Spinal cord (tissue), 9 donors: ENCODE measurements at regions not wholly inside any gene's neighbourhood (a gene's known extent, or its start where the extent isn't known, plus 50 kb on each side); places are given as distances from the start of the nearest gene placed in this dataset.
A peak's percentile ranks its signal among the peaks of the same experiment; 100 is the strongest.

Experiments
- DNase-seq, 6 donors: peaks; one replicate each; pipeline versions ENCODE4 v3.0.0 to v3.0.0-alpha.2; 2013 to 2015; ENCODE audit warnings: low spot score in 6 of 6, low read depth in 4 of 6
- H3K27ac ChIP-seq: one replicate; pipeline ENCODE4 v1.5.1; 2013; ENCODE audit warnings: low read depth, low read length, control low read depth
- H3K27me3 ChIP-seq: one replicate; pipeline ENCODE4 v1.6.1; 2013; ENCODE audit warnings: low read length; ENCODE audit not compliant: control insufficient read depth, insufficient read depth
- H3K36me3 ChIP-seq: one replicate; pipeline ENCODE4 v1.6.1; 2013; ENCODE audit warnings: low read length; ENCODE audit not compliant: control insufficient read depth, insufficient read depth
- H3K4me1 ChIP-seq: one replicate; pipeline ENCODE4 v1.6.1; 2013; ENCODE audit warnings: low read length; ENCODE audit not compliant: control insufficient read depth, insufficient read depth
- H3K4me3 ChIP-seq: one replicate; pipeline ENCODE4 v1.5.1; 2013; ENCODE audit warnings: low read depth, low read length, control low read depth
- H3K9me3 ChIP-seq: one replicate; pipeline ENCODE4 v1.6.1; 2013; ENCODE audit warnings: low read length; ENCODE audit not compliant: control insufficient read depth, insufficient read depth
- WGBS: methylation state at CpG from one replicate; pipeline ENCODE4 v1.1.5; 2013; ENCODE audit warnings: missing lambda C conversion rate; ENCODE audit not compliant: insufficient coverage; 5-methylcytosine and 5-hydroxymethylcytosine counted together
- donor health status: healthy.

DNA sequence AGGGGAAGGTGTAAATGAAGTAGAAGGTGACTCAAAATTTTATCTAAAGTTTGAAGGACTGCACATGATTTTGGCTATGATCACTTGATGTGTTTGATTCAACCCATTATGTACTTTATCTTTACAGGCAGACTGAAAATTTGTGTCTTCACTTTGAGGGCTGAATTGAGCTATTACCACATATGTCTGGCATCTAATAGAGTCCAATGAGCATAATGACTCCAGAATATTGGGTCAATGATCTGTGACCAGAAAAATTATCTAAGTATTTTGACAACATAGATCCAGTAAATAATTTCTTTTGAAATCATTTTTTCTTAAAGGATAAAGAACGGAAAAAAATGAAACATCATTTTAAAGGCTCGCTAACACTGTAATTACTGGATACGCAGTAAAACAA is 2810.0 kb downstream of the PCDH9 start:
- H3K27me3 ChIP-seq, result no peaks in the 10 kb centered on the region
- no peak overlapping the region for H3K4me3 ChIP-seq
- no peaks in the 10 kb centered on the region for H3K9me3 ChIP-seq
- no CpG with 5 or more reads among the region's 3 CpGs for WGBS
- H3K27ac ChIP-seq, result no peak overlapping the region
- no peak for DNase-seq
- H3K36me3 ChIP-seq, result no peaks in the 10 kb centered on the region
- no peaks in the 10 kb centered on the region for H3K4me1 ChIP-seq

DNA sequence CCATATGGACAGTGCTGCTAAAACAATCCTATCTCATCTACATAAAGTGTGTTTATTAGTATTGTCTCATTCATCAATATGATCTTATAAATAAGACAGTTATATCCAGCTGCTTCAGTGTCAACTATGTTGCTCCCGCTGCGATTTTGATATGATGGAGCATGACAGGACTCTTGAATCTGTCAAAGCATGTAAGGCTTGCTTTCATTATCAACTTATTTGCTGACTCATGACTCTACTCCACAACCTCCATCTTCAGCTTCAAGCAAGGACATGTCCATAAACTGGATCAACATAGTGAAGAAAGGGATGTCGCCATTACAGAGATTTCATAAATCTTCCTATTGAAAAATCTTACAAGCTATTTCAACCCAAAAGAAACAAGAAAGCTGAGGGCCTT is 2812.6 kb downstream of the PCDH9 start:
- 100% methylated on average over 2 of the region's 3 CpGs for WGBS
- Histone ChIP-seq H3K4me3 (no peak overlapping the region), H3K4me1 (no peaks in the 10 kb centered on the region), H3K27me3 (no peaks in the 10 kb centered on the region), H3K27ac (no peak overlapping the region), H3K36me3 (no peaks in the 10 kb centered on the region), H3K9me3 (no peaks in the 10 kb centered on the region)
- no peak for DNase-seq

GRCh38 chr13:64414381-64414780 is 2815.8 kb downstream of the PCDH9 start:
- no peaks in the 10 kb centered on the region for H3K4me1 ChIP-seq
- H3K4me3 ChIP-seq, result no peak overlapping the region
- H3K9me3 ChIP-seq, result no peaks in the 10 kb centered on the region
- H3K36me3 ChIP-seq, result no peaks in the 10 kb centered on the region
- no peaks in the 10 kb centered on the region for H3K27me3 ChIP-seq
- H3K27ac ChIP-seq, result no peak overlapping the region
- no peak for DNase-seq

- no peaks in the 10 kb centered on the region for H3K27me3 ChIP-seq
- H3K9me3 ChIP-seq, result no peaks in the 10 kb centered on the region
- H3K4me3 ChIP-seq, result no peak overlapping the region
- DNase-seq, result no peak
- H3K36me3 ChIP-seq, result no peaks in the 10 kb centered on the region
- H3K4me1 ChIP-seq, result no peaks in the 10 kb centered on the region
- no peak overlapping the region for H3K27ac ChIP-seq
Observed at GRCh38 chr13:64413529-64413928, 2816.6 kb downstream of the PCDH9 start.

DNA sequence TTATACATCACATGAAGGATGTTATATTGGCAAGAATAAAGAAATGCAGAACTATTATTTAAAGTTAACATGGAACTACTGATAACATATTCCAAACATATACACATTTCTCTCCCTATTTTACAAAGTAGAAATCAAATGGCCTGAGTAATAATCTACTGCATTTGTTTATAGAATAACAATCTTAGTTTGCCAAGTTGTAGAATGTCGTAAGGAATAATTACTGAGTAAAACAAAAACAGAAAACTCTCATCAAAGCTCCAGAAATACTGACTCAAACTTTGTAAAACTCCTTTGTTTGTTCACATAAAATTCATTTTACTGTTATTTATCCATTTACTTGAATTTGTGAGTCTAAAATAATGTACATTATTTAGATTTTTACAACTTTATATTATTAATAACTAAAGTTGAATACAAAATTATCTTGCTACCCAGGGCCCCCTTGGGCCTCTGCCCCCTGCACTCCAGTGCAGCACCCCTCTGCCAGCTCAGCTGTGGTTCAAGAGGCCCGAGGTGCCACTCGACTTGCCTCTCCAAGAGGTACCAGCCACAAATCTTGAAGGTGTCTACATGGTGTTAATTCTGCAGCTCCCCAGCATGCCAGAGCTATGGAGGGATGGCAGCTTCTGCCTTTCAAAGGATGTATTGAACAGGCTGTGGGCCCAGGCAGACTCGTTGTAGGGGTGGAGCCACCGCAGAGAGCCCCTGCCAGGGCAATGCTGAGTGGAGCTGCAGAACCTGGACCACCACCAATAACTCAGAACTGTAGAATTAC is 2819.7 kb downstream of the PCDH9 start:
- no peaks in the 10 kb centered on the region for H3K36me3 ChIP-seq
- H3K4me3 ChIP-seq, result no peak overlapping the region
- no peaks in the 10 kb centered on the region for H3K4me1 ChIP-seq
- H3K9me3 ChIP-seq, result no peaks in the 10 kb centered on the region
- no peaks in the 10 kb centered on the region for H3K27me3 ChIP-seq
- no peak overlapping the region for H3K27ac ChIP-seq
- whole genome bisulfite sequencing, result 91% methylated on average over 3 of the region's 5 CpGs
- no peak for DNase-seq

DNA sequence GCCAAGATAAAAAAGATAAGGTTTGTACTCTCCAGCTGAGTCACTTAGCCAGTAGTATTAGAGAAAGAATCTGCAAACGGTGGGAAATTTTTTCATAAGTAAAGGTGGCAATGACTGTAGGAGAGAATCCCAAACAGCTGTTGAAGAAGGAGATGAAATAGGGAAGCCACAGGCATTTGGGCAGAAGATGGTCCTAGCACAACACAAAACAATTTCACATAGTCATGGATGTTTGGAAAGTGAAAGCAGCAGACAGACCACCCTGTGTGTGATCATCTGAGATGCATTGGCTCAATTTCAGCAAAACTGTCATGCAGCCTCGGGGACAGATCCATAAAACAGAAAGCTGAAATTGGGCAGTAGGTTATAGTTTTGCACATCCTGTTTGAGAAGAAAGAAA is 2832.4 kb downstream of the PCDH9 start:
- Histone ChIP-seq H3K36me3 (no peaks in the 10 kb centered on the region), H3K9me3 (no peaks in the 10 kb centered on the region), H3K4me3 (no peak overlapping the region), H3K27me3 (no peaks in the 10 kb centered on the region), H3K4me1 (no peaks in the 10 kb centered on the region), H3K27ac (no peak overlapping the region)
- WGBS, result 67% methylated on average over 1 of the region's 2 CpGs
- DNase-seq, result peak in 2 of 6 donors; percentile 7 to 16

- Histone ChIP-seq H3K9me3 (no peaks in the 10 kb centered on the region), H3K4me1 (no peaks in the 10 kb centered on the region), H3K4me3 (no peak overlapping the region), H3K27me3 (no peaks in the 10 kb centered on the region), H3K27ac (no peak overlapping the region), H3K36me3 (no peaks in the 10 kb centered on the region)
- WGBS, result no CpG with 5 or more reads among the region's 1 CpG
- DNase-seq, result no peak
Observed at GRCh38 chr13:64377606-64378005, 2852.5 kb downstream of the PCDH9 start.

DNA sequence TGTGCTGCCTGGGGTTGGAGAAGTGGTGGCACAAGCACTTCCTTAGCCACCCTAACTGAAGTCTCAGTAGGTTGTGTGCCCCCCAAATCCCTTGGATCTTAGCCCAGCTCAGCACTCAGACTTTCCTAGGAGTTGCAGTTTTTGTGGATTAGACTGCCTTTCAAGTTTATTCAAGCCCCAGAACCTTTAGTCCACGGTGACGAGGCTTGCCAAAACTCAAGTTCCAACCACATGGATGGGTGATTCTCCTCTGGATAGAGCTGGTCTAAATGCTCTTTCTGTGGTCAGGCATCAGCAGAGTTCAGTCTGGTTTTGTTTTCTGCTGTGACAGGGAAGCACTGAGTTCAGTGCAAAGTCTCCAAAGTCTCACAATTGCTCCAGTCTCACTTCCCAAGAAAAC is 2858.7 kb downstream of the PCDH9 start:
- no peaks in the 10 kb centered on the region for H3K27me3 ChIP-seq
- no peak for DNase-seq
- no peak overlapping the region for H3K4me3 ChIP-seq
- no CpG with 5 or more reads among the region's 2 CpGs for WGBS
- no peak overlapping the region for H3K27ac ChIP-seq
- no peaks in the 10 kb centered on the region for H3K4me1 ChIP-seq
- H3K9me3 ChIP-seq, result no peaks in the 10 kb centered on the region
- no peaks in the 10 kb centered on the region for H3K36me3 ChIP-seq

DNA sequence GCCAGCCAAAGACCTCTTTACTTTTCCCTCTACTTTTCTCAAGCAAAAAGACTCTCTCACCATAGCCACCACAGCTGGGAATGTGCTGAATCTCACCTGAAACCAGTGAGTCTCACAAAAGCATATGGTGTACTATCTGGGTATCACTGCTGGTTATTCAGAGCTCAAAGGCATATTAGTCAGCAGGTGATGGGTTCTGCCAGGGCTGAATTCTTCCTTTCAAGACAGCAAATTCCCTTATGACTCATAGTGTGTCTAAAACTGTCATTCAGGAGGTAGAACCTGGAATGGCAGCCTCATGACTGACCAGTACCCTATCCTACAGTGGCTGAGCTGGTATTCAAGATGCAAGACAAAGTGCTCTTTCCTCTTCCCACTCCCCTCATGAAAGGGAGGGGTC is 2859.1 kb downstream of the PCDH9 start:
- no peaks in the 10 kb centered on the region for H3K4me1 ChIP-seq
- H3K27me3 ChIP-seq, result no peaks in the 10 kb centered on the region
- H3K27ac ChIP-seq, result no peak overlapping the region
- no peaks in the 10 kb centered on the region for H3K9me3 ChIP-seq
- no peak overlapping the region for H3K4me3 ChIP-seq
- DNase-seq, result no peak
- H3K36me3 ChIP-seq, result no peaks in the 10 kb centered on the region

GRCh38 chr13:64369121-64369520 is 2861.0 kb downstream of the PCDH9 start:
- DNase-seq, result no peak
- Histone ChIP-seq H3K4me3 (no peak overlapping the region), H3K9me3 (no peaks in the 10 kb centered on the region), H3K36me3 (no peaks in the 10 kb centered on the region), H3K4me1 (no peaks in the 10 kb centered on the region), H3K27me3 (no peaks in the 10 kb centered on the region), H3K27ac (no peak overlapping the region)
- 100% methylated on average over 1 of the region's 5 CpGs for WGBS
